OCI-LY7 (cell line): ENCODE measurements at regions not wholly inside any gene's neighbourhood (a gene's known extent, or its start where the extent isn't known, plus 50 kb on each side); places are given as distances from the start of the nearest gene placed in this dataset.

ENCODE experiments used
- BruUV-seq: library from RNA; stranded (reverse); fragments of 400-500 nt; replicated peaks from 2 replicates; lab custom pipeline; 2021; lab: Mats Ljungman, UMichigan
- CTCF ChIA-PET: fragments of 300-600 bp; sonication (Branson Sonifier 250); formaldehyde crosslinking; loops from one replicate; lab custom pipeline; 2022; ENCODE audit warnings: antibody characterized with exemption; ENCODE audit not compliant: unreplicated experiment; lab: Charles Lee
- POLR2A ChIA-PET: fragments of 300-600 bp; sonication (Branson Sonifier 250); formaldehyde crosslinking; loops from one replicate; lab custom pipeline; 2022; ENCODE audit warnings: antibody characterized with exemption; lab: Charles Lee
- DNase-seq: peaks from one replicate; pipeline ENCODE4 v3.0.0-alpha.2; 2015; ENCODE audit warnings: low spot score
- H2AFZ ChIP-seq: fragments of 200-600 bp; sonication (generic), shearing (Covaris generic); 2 replicates; pipeline ENCODE4 v1.6.1; 2014; ENCODE audit warnings: mild to moderate bottlenecking, antibody characterized with exemption, low read length, moderate library complexity
- H3K27ac ChIP-seq: fragments of 200-600 bp; sonication (generic); 2 replicates; pipeline ENCODE4 v1.5.1; 2014; ENCODE audit warnings: mixed run types, low read depth, mild to moderate bottlenecking, moderate library complexity, low read length, inconsistent platforms; ENCODE audit not compliant: poor library complexity, severe bottlenecking
- H3K36me3 ChIP-seq: fragments of 200-600 bp; sonication (generic); 2 replicates; pipeline ENCODE4 v1.6.1; 2014; ENCODE audit warnings: mild to moderate bottlenecking, antibody characterized with exemption, low read length, moderate library complexity, mixed read lengths; ENCODE audit not compliant: insufficient read depth
- H3K4me1 ChIP-seq: fragments of 200-600 bp; sonication (generic); 2 replicates; pipeline ENCODE4 v1.5.1; 2014; ENCODE audit warnings: mild to moderate bottlenecking, low read length; ENCODE audit not compliant: insufficient read depth, poor library complexity, severe bottlenecking
- H3K4me2 ChIP-seq: fragments of 200-600 bp; sonication (generic); 2 replicates; pipeline ENCODE4 v1.6.1; 2014; ENCODE audit warnings: mild to moderate bottlenecking, low read length
- H3K4me3 ChIP-seq: fragments of 200-600 bp; sonication (generic); 2 replicates; pipeline ENCODE4 v1.5.1; 2014; ENCODE audit warnings: mild to moderate bottlenecking, low read depth, low read length; ENCODE audit not compliant: poor library complexity, severe bottlenecking
- H3K79me2 ChIP-seq: fragments of 200-600 bp; sonication (generic); 2 replicates; pipeline ENCODE4 v1.6.1; 2016; ENCODE audit warnings: low read depth, mild to moderate bottlenecking, low read length, moderate library complexity, mixed read lengths; ENCODE audit not compliant: insufficient read depth
- H3K9me2 ChIP-seq: fragments of 200-600 bp; sonication (generic); 2 replicates; pipeline ENCODE4 v1.6.1; 2016; ENCODE audit warnings: mild to moderate bottlenecking, low read length, mixed read lengths; ENCODE audit not compliant: insufficient read depth
- H3K9me3 ChIP-seq: fragments of 200-600 bp; sonication (generic); 2 replicates; pipeline ENCODE4 v1.6.1; 2014; ENCODE audit warnings: mild to moderate bottlenecking, mixed run types, low read length, mixed read lengths
- H4K20me1 ChIP-seq: fragments of 200-600 bp; sonication (generic); 2 replicates; pipeline ENCODE4 v1.6.1; 2014; ENCODE audit warnings: mild to moderate bottlenecking, antibody characterized with exemption, low read length, moderate library complexity, mixed read lengths; ENCODE audit not compliant: insufficient read depth
- CTCF ChIP-seq: fragments of 200-600 bp; sonication (generic); conservative IDR thresholded peaks from 2 replicates; pipeline ENCODE4 v1.5.1; 2014; ENCODE audit warnings: mild to moderate bottlenecking, antibody characterized with exemption, low read length, moderate library complexity, mixed read lengths
- EZH2phosphoT487 ChIP-seq: fragments of 200-600 bp; sonication (generic); IDR thresholded peaks from 2 replicates; pipeline ENCODE4 v1.6.1; 2018; ENCODE audit warnings: low read depth, borderline replicate concordance, mild to moderate bottlenecking, mixed run types, antibody characterized with exemption, low read length, moderate library complexity, mixed read lengths
- intact Hi-C: fragments of 100-400 bp; cut with micrococcal nuclease; formaldehyde crosslinking; loops from one replicate; pipeline ENCODE4 v1.10.0; 2022; ENCODE audit not compliant: unreplicated experiment

GRCh38 chrX:138157850-138158249 lies 553.7 kb downstream of the FGF13 start:
- Histone ChIP-seq H3K9me3 (no peaks in the 10 kb centered on the region), H4K20me1 (no peaks in the 10 kb centered on the region), H3K9me2 (no peaks in the 10 kb centered on the region), H3K36me3 (no peaks in the 10 kb centered on the region), H3K27ac (no peak overlapping the region), H3K4me1 (no peaks in the 10 kb centered on the region), H3K4me2 (no peak overlapping the region), H3K4me3 (no peak overlapping the region), H2AFZ (no peak overlapping the region), H3K79me2 (no peaks in the 10 kb centered on the region)
- no peak for DNase-seq
- BruUV-seq = no TSS peak
- ChIA-PET CTCF (no interaction called here), POLR2A (no interaction called here)
- intact Hi-C loops = no loop called here
- TF ChIP-seq CTCF (no peak), EZH2phosphoT487 (no peak)

GRCh38 chrX:138191998-138192397 lies 519.5 kb downstream of the FGF13 start:
- POLR2A ChIA-PET = no interaction called here

More at GRCh38 chrX:138191998-138192397, 519.5 kb downstream of the FGF13 start:
- no peaks in the 10 kb centered on the region for H3K9me3 ChIP-seq
- H2AFZ ChIP-seq = no peak overlapping the region
- H3K4me2 ChIP-seq = no peak overlapping the region
- H4K20me1 ChIP-seq = no peaks in the 10 kb centered on the region
- H3K9me2 ChIP-seq = no peaks in the 10 kb centered on the region
- TF ChIP-seq EZH2phosphoT487 (no peak), CTCF (peak; percentile 70)
- CTCF ChIA-PET = no interaction called here
- peak; percentile 15 for DNase-seq
- no peak overlapping the region for H3K27ac ChIP-seq
- BruUV-seq = no TSS peak
- H3K36me3 ChIP-seq = no peaks in the 10 kb centered on the region
- no peaks in the 10 kb centered on the region for H3K4me1 ChIP-seq
- intact Hi-C loops = loop anchor here (2.0 kb wide), 1 partner anchor 553 kb away; no protein-coding TSS in a partner anchor
- H3K4me3 ChIP-seq = no peak overlapping the region
- no peaks in the 10 kb centered on the region for H3K79me2 ChIP-seq
